IMR-90 (cell line): ENCODE measurements at regions not wholly inside any gene's neighbourhood (a gene's known extent, or its start where the extent isn't known, plus 50 kb on each side); places are given as distances from the start of the nearest gene placed in this dataset.

Experiments used
- ATAC-seq: fragments of 200-7000 bp; cut with Tn5 transposase; 2 replicates; pipeline ENCODE4 v1.9.1; 2020; ENCODE audit warnings: low read depth, mild to moderate bottlenecking, moderate library complexity
- BruUV-seq: library from RNA; stranded (reverse); fragments of 400-500 nt; replicated peaks from 2 replicates; lab custom pipeline; 2021; lab: Mats Ljungman, UMichigan
- CTCF ChIA-PET: fragments of 300-600 bp; formaldehyde crosslinking; extraction: SDS; loops from one replicate; lab custom pipeline; 2021; ENCODE audit warnings: antibody characterized with exemption; lab: Yijun Ruan, JAX
- POLR2A ChIA-PET: fragments of 300-600 bp; sonication (Branson Sonifier 250); formaldehyde crosslinking; loops from one replicate; lab custom pipeline; 2022; ENCODE audit warnings: antibody characterized with exemption; ENCODE audit not compliant: unreplicated experiment; lab: Charles Lee
- DNase-seq: peaks from one replicate; pipeline ENCODE4 v3.0.0; 2013
- H2AFZ ChIP-seq: replicated peaks from 2 replicates; pipeline ENCODE3; 2013; ENCODE audit warnings: low read length, mild to moderate bottlenecking; ENCODE audit not compliant: poor library complexity
- H2AK5ac ChIP-seq: 2 replicates; pipeline ENCODE4 v1.6.1; 2013; ENCODE audit warnings: low read depth, low read length, inconsistent platforms
- H2AK9ac ChIP-seq: replicated peaks from 2 replicates; pipeline ENCODE3; 2013; ENCODE audit warnings: mild to moderate bottlenecking, low read depth, low read length, moderate library complexity; ENCODE audit not compliant: poor library complexity
- H2BK120ac ChIP-seq: 2 replicates; pipeline ENCODE4 v1.6.1; 2013; ENCODE audit warnings: low read depth, low read length, inconsistent platforms
- H2BK15ac ChIP-seq: 3 replicates; pipeline ENCODE4 v1.6.1; 2013; ENCODE audit warnings: low read depth, low read length, inconsistent platforms
- H2BK20ac ChIP-seq: 2 replicates; pipeline ENCODE4 v1.6.1; 2013; ENCODE audit warnings: low read depth, mild to moderate bottlenecking, inconsistent platforms, low read length, moderate library complexity
- H2BK5ac ChIP-seq: 2 replicates; pipeline ENCODE4 v1.6.1; 2013; ENCODE audit warnings: mild to moderate bottlenecking, low read depth, low read length, inconsistent platforms; ENCODE audit not compliant: poor library complexity, severe bottlenecking
- H3K14ac ChIP-seq: replicated peaks from 2 replicates; pipeline ENCODE4 v1.6.1; 2013; ENCODE audit warnings: low read depth, low read length, inconsistent platforms
- H3K18ac ChIP-seq: 2 replicates; pipeline ENCODE4 v1.6.1; 2013; ENCODE audit warnings: low read depth, low read length, control low read depth
- H3K23ac ChIP-seq: 2 replicates; pipeline ENCODE4 v1.6.1; 2013; ENCODE audit warnings: low read depth, low read length, inconsistent platforms
- H3K27ac ChIP-seq: 2 replicates; pipeline ENCODE4 v1.5.1; 2013; ENCODE audit warnings: mild to moderate bottlenecking, control low read depth, low read length; ENCODE audit not compliant: insufficient read depth
- H3K27me3 ChIP-seq: 2 replicates; pipeline ENCODE4 v1.6.1; 2013; ENCODE audit warnings: low read length; ENCODE audit not compliant: control insufficient read depth, insufficient read depth
- H3K36me3 ChIP-seq: 2 replicates; pipeline ENCODE4 v1.6.1; 2013; ENCODE audit warnings: low read length, mixed read lengths; ENCODE audit not compliant: control insufficient read depth, insufficient read depth
- H3K4ac ChIP-seq: 2 replicates; pipeline ENCODE4 v1.6.1; 2013; ENCODE audit warnings: low read depth, low read length, inconsistent platforms
- H3K4me1 ChIP-seq: 2 replicates; pipeline ENCODE4 v1.6.1; 2013; ENCODE audit warnings: low read length, mixed read lengths; ENCODE audit not compliant: control insufficient read depth, insufficient read depth
- H3K4me2 ChIP-seq: 2 replicates; pipeline ENCODE4 v1.6.1; 2013; ENCODE audit warnings: low read depth, mild to moderate bottlenecking, control low read depth, low read length, moderate library complexity
- H3K4me3 ChIP-seq: 2 replicates; pipeline ENCODE4 v1.5.1; 2013; ENCODE audit warnings: low read depth, mild to moderate bottlenecking, control low read depth, low read length, moderate library complexity; ENCODE audit not compliant: insufficient read depth
- H3K56ac ChIP-seq: 2 replicates; pipeline ENCODE4 v1.6.1; 2013; ENCODE audit warnings: low read length, inconsistent platforms; ENCODE audit not compliant: insufficient read depth; ENCODE audit errors: extremely low read depth
- H3K79me1 ChIP-seq, 2 experiments: 2 replicates each; pipeline ENCODE4 v1.6.1; 2013; ENCODE audit warnings: low read length in 2 of 2, inconsistent platforms in 1 of 2, low read depth in 1 of 2
- H3K9ac ChIP-seq: 2 replicates; pipeline ENCODE4 v1.6.1; 2013; ENCODE audit warnings: low read depth, low read length, control low read depth
- H3K9me1 ChIP-seq: 2 replicates; pipeline ENCODE4 v1.6.1; 2013; ENCODE audit warnings: low read length, inconsistent platforms; ENCODE audit not compliant: insufficient read depth
- H3K9me3 ChIP-seq: 2 replicates; pipeline ENCODE4 v1.6.1; 2013; ENCODE audit warnings: low read length; ENCODE audit not compliant: control insufficient read depth, insufficient read depth
- H4K20me1 ChIP-seq: 2 replicates; pipeline ENCODE4 v1.6.1; 2013; ENCODE audit warnings: low read length, inconsistent platforms; ENCODE audit not compliant: insufficient read depth
- H4K5ac ChIP-seq: 2 replicates; pipeline ENCODE4 v1.6.1; 2013; ENCODE audit warnings: mild to moderate bottlenecking, low read depth, low read length, control low read depth
- H4K8ac ChIP-seq, 2 experiments: 2 replicates each; pipeline ENCODE4 v1.6.1; 2013; ENCODE audit warnings: low read depth in 2 of 2, low read length in 2 of 2, control low read depth in 1 of 2, inconsistent platforms in 1 of 2
- H4K91ac ChIP-seq: 2 replicates; pipeline ENCODE4 v1.6.1; 2013; ENCODE audit warnings: low read depth, low read length, inconsistent platforms; ENCODE audit not compliant: insufficient read depth
- BHLHE40 ChIP-seq: fragments of 150-350 bp; IDR thresholded peaks from 2 replicates; pipeline ENCODE4 v1.6.1; 2016; ENCODE audit warnings: mild to moderate bottlenecking, low read depth, low read length
- CEBPB ChIP-seq: IDR thresholded peaks from 2 replicates; pipeline ENCODE4 v1.6.1; 2012; ENCODE audit warnings: low read depth, low read length, improper control_type of control experiment
- CHD1 ChIP-seq: IDR thresholded peaks from 2 replicates; pipeline ENCODE4 v1.6.1; 2012; ENCODE audit warnings: low read depth, low read length, improper control_type of control experiment
- CTCF ChIP-seq: conservative IDR thresholded peaks from 2 replicates; pipeline ENCODE4 v1.5.1; 2012; ENCODE audit warnings: mild to moderate bottlenecking, low read depth, low read length, improper control_type of control experiment
- ELK1 ChIP-seq: fragments of 150-350 bp; IDR thresholded peaks from 2 replicates; pipeline ENCODE4 v1.6.1; 2016; ENCODE audit warnings: low read depth, mild to moderate bottlenecking, low read length, moderate library complexity, borderline replicate concordance
- FOS ChIP-seq: fragments of 150-350 bp; IDR thresholded peaks from 2 replicates; pipeline ENCODE4 v1.6.1; 2016; ENCODE audit warnings: low read depth, low read length
- MAFK ChIP-seq: IDR thresholded peaks from 2 replicates; pipeline ENCODE4 v1.6.1; 2012; ENCODE audit warnings: low read depth, low read length, improper control_type of control experiment
- MAZ ChIP-seq: IDR thresholded peaks from 2 replicates; pipeline ENCODE4 v1.6.1; 2012; ENCODE audit warnings: low read depth, mild to moderate bottlenecking, low read length, improper control_type of control experiment, moderate library complexity, borderline replicate concordance
- MXI1 ChIP-seq: IDR thresholded peaks from 2 replicates; pipeline ENCODE4 v1.6.1; 2012; ENCODE audit warnings: low read depth, mild to moderate bottlenecking, low read length, moderate library complexity, borderline replicate concordance
- NFE2L2 ChIP-seq: fragments of 150-350 bp; IDR thresholded peaks from 2 replicates; pipeline ENCODE4 v1.6.1; 2016; ENCODE audit warnings: low read depth, mild to moderate bottlenecking, low read length
- POLR2A ChIP-seq: IDR thresholded peaks from 2 replicates; pipeline ENCODE4 v1.6.1; 2012; ENCODE audit warnings: mild to moderate bottlenecking, low read depth, low read length
- RAD21 ChIP-seq: IDR thresholded peaks from 2 replicates; pipeline ENCODE4 v1.6.1; 2012; ENCODE audit warnings: low read length, improper control_type of control experiment
- RCOR1 ChIP-seq: IDR thresholded peaks from 2 replicates; pipeline ENCODE4 v1.6.1; 2012; ENCODE audit warnings: mild to moderate bottlenecking, low read length, improper control_type of control experiment; ENCODE audit not compliant: insufficient replicate concordance
- RFX5 ChIP-seq: IDR thresholded peaks from 2 replicates; pipeline ENCODE4 v1.8.0; 2012; ENCODE audit warnings: low read depth, mild to moderate bottlenecking, low read length, moderate library complexity
- SMC3 ChIP-seq: fragments of 150-350 bp; IDR thresholded peaks from 2 replicates; pipeline ENCODE4 v1.6.1; 2016; ENCODE audit warnings: low read depth, mild to moderate bottlenecking, antibody characterized with exemption, low read length, moderate library complexity
- USF2 ChIP-seq: fragments of 150-350 bp; IDR thresholded peaks from 2 replicates; pipeline ENCODE4 v1.6.1; 2017; ENCODE audit warnings: mild to moderate bottlenecking, antibody characterized with exemption, low read length, low read depth
- WGBS, 2 experiments: methylation state at CpG; one replicate each; pipeline versions ENCODE4 v1.1.5 to v1.1.7; 2013; ENCODE audit warnings: missing lambda C conversion rate in 2 of 2; ENCODE audit not compliant: insufficient read length in 1 of 2; ENCODE audit errors: extremely low coverage in 2 of 2; 5-methylcytosine and 5-hydroxymethylcytosine counted together
- dilution Hi-C: fragments of 300-500 bp; cut with HindIII; formaldehyde crosslinking; loops from one replicate; pipeline ENCODE4 v1.14.3; 2018; ENCODE audit warnings: low sequenced_read_pairs; ENCODE audit not compliant: unreplicated experiment
- in situ Hi-C: fragments of 300-500 bp; cut with MboI; formaldehyde crosslinking; loops from 3 replicates; pipeline ENCODE4 v1.14.3; 2019; ENCODE audit warnings: low sequenced_read_pairs, inconsistent platforms, mixed read lengths
- intact Hi-C: fragments of 100-400 bp; cut with micrococcal nuclease; formaldehyde crosslinking; loops from 2 replicates; pipeline ENCODE4 v1.10.0; 2022

GRCh38 chr22:45097061-45097460, 66.7 kb upstream of the NUP50 start:
- Histone ChIP-seq H3K4me1 (no peaks in the 10 kb centered on the region), H3K18ac (no peak overlapping the region), H4K5ac (no peak overlapping the region), H2AK9ac (no peak overlapping the region), H4K8ac (no peak overlapping the region), H3K14ac (no peak overlapping the region), H2BK20ac (no peak overlapping the region), H3K36me3 (no peaks in the 10 kb centered on the region), H3K56ac (no peak overlapping the region), H3K79me1 (no peaks in the 10 kb centered on the region), H4K91ac (no peak overlapping the region), H2BK120ac (no peak overlapping the region), H2BK15ac (no peak overlapping the region), H2AFZ (no peak overlapping the region), H3K9me1 (no peaks in the 10 kb centered on the region), H3K4ac (no peak overlapping the region), H3K9me3 (peaks cover 6% of the 10 kb centered on the region), H3K4me3 (no peak overlapping the region), H3K4me2 (no peak overlapping the region), H3K9ac (no peak overlapping the region), H3K27ac (no peak overlapping the region), H3K27me3 (peaks cover 28% of the 10 kb centered on the region), H2AK5ac (no peak overlapping the region), H4K20me1 (no peaks in the 10 kb centered on the region), H3K23ac (no peak overlapping the region), H2BK5ac (no peak overlapping the region)
- ChIA-PET POLR2A (no interaction called here), CTCF (interaction anchor here (0.9 kb wide), 1 partner anchor 51 kb away, joined by 3 read pairs; no protein-coding TSS in a partner anchor)
- in situ Hi-C loops, result loop anchor here (10.0 kb wide), 2 partner anchors 112 to 272 kb away; no protein-coding TSS in a partner anchor
- no CpG with 5 or more reads among the region's 3 CpGs for WGBS, 2 experiments
- DNase-seq (no peak), ATAC-seq (no peak)
- intact Hi-C loops, result loop anchor here (5.0 kb wide), 1 partner anchor 140 kb away; no protein-coding TSS in a partner anchor
- BruUV-seq, result no TSS peak
- no peak for TF ChIP-seq MAZ
- TF ChIP-seq FOS, result no peak
- no peak for TF ChIP-seq RFX5
- TF ChIP-seq RCOR1, result no peak
- TF ChIP-seq BHLHE40, result no peak
- no peak for TF ChIP-seq USF2
- TF ChIP-seq SMC3, result no peak
- no peak for TF ChIP-seq POLR2A
- no peak for TF ChIP-seq ELK1
- TF ChIP-seq MXI1, result no peak
- TF ChIP-seq CTCF, result no peak
- no peak for TF ChIP-seq CHD1
- TF ChIP-seq RAD21, result no peak
- TF ChIP-seq NFE2L2, result no peak
- TF ChIP-seq CEBPB, result no peak
- TF ChIP-seq MAFK, result no peak
- dilution Hi-C loops, result no loop called here
